IMR-90 (cell line): ENCODE measurements at regions not wholly inside any gene's neighbourhood (a gene's known extent, or its start where the extent isn't known, plus 50 kb on each side); places are given as distances from the start of the nearest gene placed in this dataset.

Source experiments
- ATAC-seq: fragments of 200-7000 bp; cut with Tn5 transposase; 2 replicates; pipeline ENCODE4 v1.9.1; 2020; ENCODE audit warnings: low read depth, mild to moderate bottlenecking, moderate library complexity
- BruUV-seq: library from RNA; stranded (reverse); fragments of 400-500 nt; replicated peaks from 2 replicates; lab custom pipeline; 2021; lab: Mats Ljungman, UMichigan
- CTCF ChIA-PET: fragments of 300-600 bp; formaldehyde crosslinking; extraction: SDS; loops from one replicate; lab custom pipeline; 2021; ENCODE audit warnings: antibody characterized with exemption; lab: Yijun Ruan, JAX
- POLR2A ChIA-PET: fragments of 300-600 bp; sonication (Branson Sonifier 250); formaldehyde crosslinking; loops from one replicate; lab custom pipeline; 2022; ENCODE audit warnings: antibody characterized with exemption; ENCODE audit not compliant: unreplicated experiment; lab: Charles Lee
- DNase-seq: peaks from one replicate; pipeline ENCODE4 v3.0.0; 2013
- H2AFZ ChIP-seq: replicated peaks from 2 replicates; pipeline ENCODE3; 2013; ENCODE audit warnings: low read length, mild to moderate bottlenecking; ENCODE audit not compliant: poor library complexity
- H2AK5ac ChIP-seq: 2 replicates; pipeline ENCODE4 v1.6.1; 2013; ENCODE audit warnings: low read depth, low read length, inconsistent platforms
- H2AK9ac ChIP-seq: replicated peaks from 2 replicates; pipeline ENCODE3; 2013; ENCODE audit warnings: mild to moderate bottlenecking, low read depth, low read length, moderate library complexity; ENCODE audit not compliant: poor library complexity
- H2BK120ac ChIP-seq: 2 replicates; pipeline ENCODE4 v1.6.1; 2013; ENCODE audit warnings: low read depth, low read length, inconsistent platforms
- H2BK15ac ChIP-seq: 3 replicates; pipeline ENCODE4 v1.6.1; 2013; ENCODE audit warnings: low read depth, low read length, inconsistent platforms
- H2BK20ac ChIP-seq: 2 replicates; pipeline ENCODE4 v1.6.1; 2013; ENCODE audit warnings: low read depth, mild to moderate bottlenecking, inconsistent platforms, low read length, moderate library complexity
- H2BK5ac ChIP-seq: 2 replicates; pipeline ENCODE4 v1.6.1; 2013; ENCODE audit warnings: mild to moderate bottlenecking, low read depth, low read length, inconsistent platforms; ENCODE audit not compliant: poor library complexity, severe bottlenecking
- H3K14ac ChIP-seq: replicated peaks from 2 replicates; pipeline ENCODE4 v1.6.1; 2013; ENCODE audit warnings: low read depth, low read length, inconsistent platforms
- H3K18ac ChIP-seq: 2 replicates; pipeline ENCODE4 v1.6.1; 2013; ENCODE audit warnings: low read depth, low read length, control low read depth
- H3K23ac ChIP-seq: 2 replicates; pipeline ENCODE4 v1.6.1; 2013; ENCODE audit warnings: low read depth, low read length, inconsistent platforms
- H3K27ac ChIP-seq: 2 replicates; pipeline ENCODE4 v1.5.1; 2013; ENCODE audit warnings: mild to moderate bottlenecking, control low read depth, low read length; ENCODE audit not compliant: insufficient read depth
- H3K27me3 ChIP-seq: 2 replicates; pipeline ENCODE4 v1.6.1; 2013; ENCODE audit warnings: low read length; ENCODE audit not compliant: control insufficient read depth, insufficient read depth
- H3K36me3 ChIP-seq: 2 replicates; pipeline ENCODE4 v1.6.1; 2013; ENCODE audit warnings: low read length, mixed read lengths; ENCODE audit not compliant: control insufficient read depth, insufficient read depth
- H3K4ac ChIP-seq: 2 replicates; pipeline ENCODE4 v1.6.1; 2013; ENCODE audit warnings: low read depth, low read length, inconsistent platforms
- H3K4me1 ChIP-seq: 2 replicates; pipeline ENCODE4 v1.6.1; 2013; ENCODE audit warnings: low read length, mixed read lengths; ENCODE audit not compliant: control insufficient read depth, insufficient read depth
- H3K4me2 ChIP-seq: 2 replicates; pipeline ENCODE4 v1.6.1; 2013; ENCODE audit warnings: low read depth, mild to moderate bottlenecking, control low read depth, low read length, moderate library complexity
- H3K4me3 ChIP-seq: 2 replicates; pipeline ENCODE4 v1.5.1; 2013; ENCODE audit warnings: low read depth, mild to moderate bottlenecking, control low read depth, low read length, moderate library complexity; ENCODE audit not compliant: insufficient read depth
- H3K56ac ChIP-seq: 2 replicates; pipeline ENCODE4 v1.6.1; 2013; ENCODE audit warnings: low read length, inconsistent platforms; ENCODE audit not compliant: insufficient read depth; ENCODE audit errors: extremely low read depth
- H3K79me1 ChIP-seq, 2 experiments: 2 replicates each; pipeline ENCODE4 v1.6.1; 2013; ENCODE audit warnings: low read length in 2 of 2, inconsistent platforms in 1 of 2, low read depth in 1 of 2
- H3K9ac ChIP-seq: 2 replicates; pipeline ENCODE4 v1.6.1; 2013; ENCODE audit warnings: low read depth, low read length, control low read depth
- H3K9me1 ChIP-seq: 2 replicates; pipeline ENCODE4 v1.6.1; 2013; ENCODE audit warnings: low read length, inconsistent platforms; ENCODE audit not compliant: insufficient read depth
- H3K9me3 ChIP-seq: 2 replicates; pipeline ENCODE4 v1.6.1; 2013; ENCODE audit warnings: low read length; ENCODE audit not compliant: control insufficient read depth, insufficient read depth
- H4K20me1 ChIP-seq: 2 replicates; pipeline ENCODE4 v1.6.1; 2013; ENCODE audit warnings: low read length, inconsistent platforms; ENCODE audit not compliant: insufficient read depth
- H4K5ac ChIP-seq: 2 replicates; pipeline ENCODE4 v1.6.1; 2013; ENCODE audit warnings: mild to moderate bottlenecking, low read depth, low read length, control low read depth
- H4K8ac ChIP-seq, 2 experiments: 2 replicates each; pipeline ENCODE4 v1.6.1; 2013; ENCODE audit warnings: low read depth in 2 of 2, low read length in 2 of 2, control low read depth in 1 of 2, inconsistent platforms in 1 of 2
- H4K91ac ChIP-seq: 2 replicates; pipeline ENCODE4 v1.6.1; 2013; ENCODE audit warnings: low read depth, low read length, inconsistent platforms; ENCODE audit not compliant: insufficient read depth
- BHLHE40 ChIP-seq: fragments of 150-350 bp; IDR thresholded peaks from 2 replicates; pipeline ENCODE4 v1.6.1; 2016; ENCODE audit warnings: mild to moderate bottlenecking, low read depth, low read length
- CEBPB ChIP-seq: IDR thresholded peaks from 2 replicates; pipeline ENCODE4 v1.6.1; 2012; ENCODE audit warnings: low read depth, low read length, improper control_type of control experiment
- CHD1 ChIP-seq: IDR thresholded peaks from 2 replicates; pipeline ENCODE4 v1.6.1; 2012; ENCODE audit warnings: low read depth, low read length, improper control_type of control experiment
- CTCF ChIP-seq: conservative IDR thresholded peaks from 2 replicates; pipeline ENCODE4 v1.5.1; 2012; ENCODE audit warnings: mild to moderate bottlenecking, low read depth, low read length, improper control_type of control experiment
- ELK1 ChIP-seq: fragments of 150-350 bp; IDR thresholded peaks from 2 replicates; pipeline ENCODE4 v1.6.1; 2016; ENCODE audit warnings: low read depth, mild to moderate bottlenecking, low read length, moderate library complexity, borderline replicate concordance
- MAFK ChIP-seq: IDR thresholded peaks from 2 replicates; pipeline ENCODE4 v1.6.1; 2012; ENCODE audit warnings: low read depth, low read length, improper control_type of control experiment
- MAZ ChIP-seq: IDR thresholded peaks from 2 replicates; pipeline ENCODE4 v1.6.1; 2012; ENCODE audit warnings: low read depth, mild to moderate bottlenecking, low read length, improper control_type of control experiment, moderate library complexity, borderline replicate concordance
- MXI1 ChIP-seq: IDR thresholded peaks from 2 replicates; pipeline ENCODE4 v1.6.1; 2012; ENCODE audit warnings: low read depth, mild to moderate bottlenecking, low read length, moderate library complexity, borderline replicate concordance
- NFE2L2 ChIP-seq: fragments of 150-350 bp; IDR thresholded peaks from 2 replicates; pipeline ENCODE4 v1.6.1; 2016; ENCODE audit warnings: low read depth, mild to moderate bottlenecking, low read length
- RAD21 ChIP-seq: IDR thresholded peaks from 2 replicates; pipeline ENCODE4 v1.6.1; 2012; ENCODE audit warnings: low read length, improper control_type of control experiment
- RCOR1 ChIP-seq: IDR thresholded peaks from 2 replicates; pipeline ENCODE4 v1.6.1; 2012; ENCODE audit warnings: mild to moderate bottlenecking, low read length, improper control_type of control experiment; ENCODE audit not compliant: insufficient replicate concordance
- USF2 ChIP-seq: fragments of 150-350 bp; IDR thresholded peaks from 2 replicates; pipeline ENCODE4 v1.6.1; 2017; ENCODE audit warnings: mild to moderate bottlenecking, antibody characterized with exemption, low read length, low read depth
- WGBS, 2 experiments: methylation state at CpG; one replicate each; pipeline versions ENCODE4 v1.1.5 to v1.1.7; 2013; ENCODE audit warnings: missing lambda C conversion rate in 2 of 2; ENCODE audit not compliant: insufficient read length in 1 of 2; ENCODE audit errors: extremely low coverage in 2 of 2; 5-methylcytosine and 5-hydroxymethylcytosine counted together
- dilution Hi-C: fragments of 300-500 bp; cut with HindIII; formaldehyde crosslinking; loops from one replicate; pipeline ENCODE4 v1.14.3; 2018; ENCODE audit warnings: low sequenced_read_pairs; ENCODE audit not compliant: unreplicated experiment
- in situ Hi-C: fragments of 300-500 bp; cut with MboI; formaldehyde crosslinking; loops from 3 replicates; pipeline ENCODE4 v1.14.3; 2019; ENCODE audit warnings: low sequenced_read_pairs, inconsistent platforms, mixed read lengths
- intact Hi-C: fragments of 100-400 bp; cut with micrococcal nuclease; formaldehyde crosslinking; loops from 2 replicates; pipeline ENCODE4 v1.10.0; 2022

GRCh38 chr15:94744080-94744793, 512.9 kb downstream of the MCTP2 start:
- H4K8ac ChIP-seq = no peak overlapping the region
- dilution Hi-C loops = no loop called here
- no peak for TF ChIP-seq CEBPB
- TF ChIP-seq ELK1 = no peak
- no peak for TF ChIP-seq CHD1
- TF ChIP-seq MXI1 = no peak
- no peak for TF ChIP-seq USF2
- TF ChIP-seq MAFK = no peak
- no peak for TF ChIP-seq MAZ
- TF ChIP-seq BHLHE40 = no peak
- no peak for TF ChIP-seq RAD21
- TF ChIP-seq CTCF = no peak
- no peak for TF ChIP-seq NFE2L2
- TF ChIP-seq RCOR1 = no peak
- H3K9me3 ChIP-seq = peaks cover 15% of the 10 kb centered on the region
- no peaks in the 10 kb centered on the region for H3K9me1 ChIP-seq
- H3K4me1 ChIP-seq = no peaks in the 10 kb centered on the region
- H2AK5ac ChIP-seq = no peak overlapping the region
- no peak overlapping the region for H3K9ac ChIP-seq
- intact Hi-C loops = no loop called here
- no peak overlapping the region for H2AFZ ChIP-seq
- H2BK120ac ChIP-seq = no peak overlapping the region
- no peak overlapping the region for H3K4me3 ChIP-seq
- H2BK20ac ChIP-seq = no peak overlapping the region
- H3K23ac ChIP-seq = no peak overlapping the region
- H3K56ac ChIP-seq = no peak overlapping the region
- no CpG with 5 or more reads among the region's 5 CpGs for WGBS, 2 experiments
- no peak for DNase-seq
- ChIA-PET CTCF (no interaction called here), POLR2A (no interaction called here)
- no peaks in the 10 kb centered on the region for H3K27me3 ChIP-seq
- BruUV-seq = no TSS peak
- in situ Hi-C loops = no loop called here
- H4K91ac ChIP-seq = no peak overlapping the region
- no peak overlapping the region for H2BK5ac ChIP-seq
- H2AK9ac ChIP-seq = no peak overlapping the region
- H3K36me3 ChIP-seq = no peaks in the 10 kb centered on the region
- no peak overlapping the region for H3K4me2 ChIP-seq
- no peak overlapping the region for H3K27ac ChIP-seq
- no peaks in the 10 kb centered on the region for H4K20me1 ChIP-seq
- no peak overlapping the region for H3K4ac ChIP-seq
- no peak overlapping the region for H2BK15ac ChIP-seq
- H3K14ac ChIP-seq = no peak overlapping the region
- H3K79me1 ChIP-seq = no peaks in the 10 kb centered on the region
- no peak for ATAC-seq
- H3K18ac ChIP-seq = no peak overlapping the region
- H4K5ac ChIP-seq = no peak overlapping the region
